NCI-H2171 treated with DMSO at 0.1 percent for 48 hours (cell line): ENCODE measurements at regions not wholly inside any gene's neighbourhood (a gene's known extent, or its start where the extent isn't known, plus 50 kb on each side); places are given as distances from the start of the nearest gene placed in this dataset.
A peak's percentile ranks its signal among the peaks of the same experiment; 100 is the strongest.
"Not testable (repeated sequence)": the region's sequence is repeated elsewhere in the genome, so short reads cannot be mapped to it uniquely, and the experiment has no call there.

Experiments
- DNase-seq: peaks from one replicate; lab custom pipeline; 2025; lab: John Stamatoyannopoulos, UW

DNA sequence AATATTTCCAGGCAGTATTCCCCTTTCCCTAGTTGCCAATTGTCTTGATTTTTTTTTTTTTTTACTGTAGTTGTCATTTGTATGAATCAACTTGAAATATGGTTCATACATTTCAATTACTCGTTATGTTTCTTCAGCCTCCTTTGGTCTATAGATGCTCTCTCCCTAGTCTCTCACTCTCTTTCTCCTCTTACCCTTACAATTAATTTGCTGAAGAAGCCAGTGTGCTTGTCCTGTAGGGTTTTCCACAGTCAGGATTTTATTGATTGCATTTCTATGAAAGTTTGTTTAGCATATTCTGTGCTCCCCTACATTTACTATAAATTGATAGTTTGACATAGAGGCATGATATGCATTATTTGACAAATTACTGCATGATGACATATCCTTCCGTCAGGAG lies 112.0 kb upstream of the PRKCQ start:
- DNase-seq = no peak

DNA sequence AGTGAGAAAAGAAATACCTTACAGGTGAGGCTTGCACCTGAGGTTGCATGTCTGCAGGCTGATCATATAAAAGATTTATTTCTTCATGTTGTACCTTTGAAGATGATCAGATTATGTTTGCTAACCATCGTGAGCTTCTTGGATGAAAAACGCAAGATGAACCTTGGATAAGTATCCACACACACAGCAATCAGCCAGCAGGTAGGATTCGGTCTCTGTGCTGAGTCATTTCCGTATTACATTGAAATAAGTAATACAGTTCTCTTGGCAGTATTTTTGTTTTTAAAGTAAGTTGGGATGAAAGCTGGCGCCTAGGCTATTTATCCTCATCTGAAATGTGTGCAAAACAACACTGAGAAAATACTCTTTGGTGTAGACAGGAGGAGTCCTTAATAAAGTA lies 109.0 kb upstream of the PRKCQ start:
- DNase-seq = no peak

DNA sequence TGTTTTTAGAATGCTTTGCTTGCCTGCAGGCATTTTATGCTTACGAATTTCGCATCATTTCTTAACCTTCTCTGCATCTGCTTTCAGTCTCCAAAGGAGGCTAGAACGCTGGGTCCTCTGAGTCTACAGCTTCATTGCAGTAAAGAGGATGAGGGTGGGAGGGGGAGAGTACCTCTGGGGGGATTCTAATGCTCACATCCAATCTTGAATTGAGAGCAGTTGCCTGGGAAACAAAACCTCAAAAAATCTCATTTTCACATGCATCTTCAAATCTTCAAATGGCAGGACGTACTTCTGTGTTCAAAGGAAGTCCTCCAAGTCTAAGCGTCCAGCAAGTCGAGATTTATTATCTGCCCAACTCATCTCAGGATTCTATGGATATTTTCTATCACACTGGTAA lies 100.7 kb upstream of the PRKCQ start:
- DNase-seq = no peak

DNA sequence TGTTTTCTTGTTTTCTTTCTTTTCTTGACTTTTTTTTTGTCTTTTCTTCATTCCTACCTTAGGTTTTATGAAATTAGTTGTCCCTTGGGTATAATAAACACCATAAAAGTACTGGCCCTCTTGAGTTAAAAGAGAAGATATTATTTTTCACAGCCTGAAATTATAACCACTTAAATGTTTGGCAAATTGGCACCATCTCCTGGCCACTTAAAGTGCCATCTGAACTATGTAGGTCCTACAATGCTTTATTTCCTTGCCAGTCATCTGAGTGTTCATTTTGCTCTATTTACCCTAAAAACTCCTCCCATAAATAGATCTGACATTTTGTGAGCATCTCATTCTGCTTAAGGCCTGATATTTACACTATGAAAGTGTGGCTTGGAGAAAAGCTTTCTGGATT lies 98.9 kb upstream of the PRKCQ start:
- DNase-seq = no peak

DNA sequence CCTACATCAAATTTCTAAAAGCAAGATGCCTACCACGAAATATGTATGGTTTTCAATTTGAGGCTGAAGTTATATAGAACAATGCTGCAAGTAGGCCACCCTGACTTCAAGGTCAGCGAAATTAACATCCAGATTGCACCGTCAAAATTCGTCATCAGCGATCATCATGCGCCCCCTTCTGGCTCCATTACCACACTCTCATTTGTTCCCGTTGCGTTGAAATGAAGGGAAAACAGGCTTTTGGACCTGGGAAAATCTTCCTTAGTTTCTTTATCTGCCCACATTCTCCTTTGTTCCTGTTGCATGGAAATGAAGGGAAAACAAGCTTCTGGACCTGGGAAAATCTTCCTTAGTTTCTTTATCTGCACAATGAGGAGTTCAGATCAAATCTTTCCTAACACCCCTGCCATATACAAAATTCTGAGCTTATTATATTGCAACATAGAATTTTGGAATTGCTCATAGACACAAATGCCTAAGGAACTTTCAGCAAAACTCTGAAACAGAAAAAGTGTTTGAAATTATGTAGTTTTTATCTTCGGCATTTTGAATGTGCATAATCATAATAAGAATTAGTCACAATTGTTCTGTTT lies 98.2 kb upstream of the PRKCQ start:
- DNase-seq = no peak

DNA sequence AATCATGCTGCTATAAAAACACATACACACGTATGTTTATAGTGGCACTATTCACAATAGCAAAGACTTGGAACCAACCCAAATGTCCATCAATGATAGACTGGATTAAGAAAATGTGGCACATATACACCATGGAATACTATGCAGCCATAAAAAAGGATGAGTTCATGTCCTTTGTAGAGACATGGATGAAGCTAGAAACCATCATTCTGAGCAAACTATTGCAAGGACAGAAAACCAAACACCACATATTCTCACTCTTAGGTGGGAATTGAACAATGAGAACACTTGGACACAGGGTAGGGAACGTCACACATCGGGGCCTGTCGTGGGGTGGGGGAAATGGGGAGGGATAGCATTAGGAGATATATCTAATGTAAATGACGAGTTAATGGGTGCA lies 97.1 kb upstream of the PRKCQ start:
- DNase-seq = not testable (repeated sequence)

DNA sequence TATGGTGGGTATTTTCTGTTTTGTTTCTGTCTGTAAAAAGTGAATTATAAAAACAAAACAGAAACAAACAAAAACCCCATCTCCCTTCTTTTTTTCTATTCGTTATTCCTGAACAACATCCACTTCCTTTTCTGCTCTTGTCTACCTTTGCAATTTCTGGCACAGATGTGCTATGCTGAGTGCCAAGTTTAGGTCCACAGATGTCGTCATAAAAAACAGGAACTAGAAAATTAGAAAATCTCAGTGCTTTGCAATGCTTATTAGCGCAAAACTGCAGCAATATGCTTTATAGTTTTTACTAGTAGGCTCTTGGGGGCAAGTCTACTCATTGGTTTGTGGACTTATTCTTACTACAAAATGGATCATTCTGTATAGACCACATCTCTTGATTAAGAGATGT lies 94.2 kb upstream of the PRKCQ start:
- DNase-seq = no peak

DNA sequence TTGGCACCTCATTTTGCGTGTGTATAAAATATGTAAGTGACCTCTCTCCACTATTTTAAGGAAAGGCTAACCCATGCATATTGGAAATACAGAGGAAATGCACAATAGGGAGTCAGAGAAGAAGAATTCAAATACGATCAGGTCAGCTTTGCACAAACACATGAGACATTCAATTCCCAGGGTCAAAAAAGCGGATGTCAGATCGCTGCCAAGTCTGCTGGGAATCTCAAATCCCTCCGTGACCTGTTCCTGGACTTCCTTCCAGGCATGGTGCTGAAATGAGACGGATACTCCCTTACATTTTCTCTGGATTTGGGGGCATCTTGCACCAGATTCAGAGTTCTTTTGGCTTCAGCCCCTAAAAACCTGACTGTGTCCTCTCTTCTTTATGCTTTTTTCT lies 91.9 kb upstream of the PRKCQ start:
- no peak for DNase-seq

DNA sequence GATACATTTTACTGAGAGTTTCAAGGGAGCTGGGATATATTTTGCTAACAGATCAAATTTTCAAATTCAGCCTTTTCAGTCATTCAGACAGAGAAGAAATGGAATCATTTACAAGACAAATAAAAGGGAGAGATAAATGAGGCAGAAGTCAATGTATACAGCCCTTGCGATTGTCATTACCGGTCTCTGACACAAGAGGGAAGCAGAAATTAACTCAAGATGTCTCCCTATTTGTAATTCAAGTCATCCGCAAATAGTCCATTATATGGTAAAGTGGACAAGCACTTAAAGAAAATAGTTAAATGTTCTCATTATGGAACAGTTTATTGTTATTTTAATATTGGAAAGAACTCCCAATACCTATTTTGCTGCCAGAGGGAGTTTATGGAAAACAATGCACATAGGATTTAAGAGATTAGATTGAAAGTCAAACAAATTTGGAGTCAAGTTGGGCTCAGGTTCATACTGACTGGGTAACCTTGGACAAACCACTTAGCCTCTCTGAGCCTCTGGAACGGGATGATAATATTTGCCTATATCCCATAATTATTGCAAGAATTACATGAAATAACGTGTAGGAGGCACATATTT lies 89.3 kb upstream of the PRKCQ start:
- DNase-seq = no peak

DNA sequence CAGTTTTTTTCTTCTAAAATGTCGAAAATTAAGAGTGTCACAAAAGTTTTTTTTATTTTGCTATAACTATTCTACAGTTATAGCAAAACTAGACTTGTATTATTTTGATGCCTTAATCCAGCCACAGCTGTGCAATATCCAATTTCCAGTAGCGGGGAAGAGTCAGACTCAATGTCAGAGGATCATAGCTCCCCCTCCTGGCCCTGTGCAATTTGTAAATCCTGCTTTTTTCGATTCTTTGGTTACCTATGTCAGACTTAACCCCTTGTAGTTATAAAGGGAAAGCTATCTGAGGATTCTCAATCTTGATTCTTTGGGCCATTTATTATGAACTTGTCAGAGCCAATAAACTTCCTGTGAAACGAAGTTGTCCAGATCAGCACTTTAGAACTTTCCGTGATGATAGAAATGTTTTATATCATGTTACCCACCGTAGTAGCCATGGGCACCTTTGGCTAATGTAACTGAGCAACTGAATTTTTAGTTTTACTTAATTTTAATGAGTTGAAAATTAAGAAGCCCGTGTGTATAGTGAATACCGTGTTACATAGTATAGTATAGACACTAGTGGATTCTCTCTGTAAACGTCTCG lies 87.7 kb upstream of the PRKCQ start:
- DNase-seq = peak; percentile 10

DNA sequence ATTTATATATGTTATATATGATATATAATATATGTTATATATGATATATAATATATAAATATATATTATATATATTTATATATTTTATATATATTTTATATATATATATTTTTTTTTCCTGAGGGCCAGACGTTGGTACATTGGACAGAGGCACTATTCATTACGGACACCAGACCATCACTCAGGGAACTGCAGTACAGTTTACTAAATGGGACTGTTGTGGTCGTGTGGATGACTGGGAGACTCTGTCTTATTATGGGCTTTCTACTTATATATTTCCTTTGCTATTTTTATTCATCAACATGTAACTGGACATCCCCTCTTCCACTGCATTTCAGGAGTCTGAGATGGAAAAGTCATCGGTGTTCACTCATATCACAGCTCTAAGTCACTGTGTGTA lies 87.1 kb upstream of the PRKCQ start:
- DNase-seq = no peak

DNA sequence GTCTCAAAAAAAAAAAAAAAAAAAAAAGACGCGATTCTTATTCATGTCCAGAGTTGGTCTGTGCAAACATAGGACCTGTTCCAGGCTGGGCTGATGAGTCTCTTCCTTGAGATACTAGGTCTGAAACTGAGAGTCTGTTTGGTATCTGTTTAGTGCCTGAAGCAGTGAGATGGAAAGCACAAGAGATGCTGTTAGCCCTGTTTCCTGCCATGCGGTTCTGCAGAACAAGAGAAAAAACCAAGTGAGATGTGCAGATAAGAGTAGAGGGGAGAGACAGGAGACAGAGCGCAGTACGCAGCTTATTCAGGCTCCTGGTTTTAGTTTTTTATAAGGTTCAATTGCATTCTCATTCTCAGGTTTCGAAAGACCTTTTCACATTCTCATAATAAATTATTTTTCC lies 85.8 kb upstream of the PRKCQ start:
- no peak for DNase-seq

DNA sequence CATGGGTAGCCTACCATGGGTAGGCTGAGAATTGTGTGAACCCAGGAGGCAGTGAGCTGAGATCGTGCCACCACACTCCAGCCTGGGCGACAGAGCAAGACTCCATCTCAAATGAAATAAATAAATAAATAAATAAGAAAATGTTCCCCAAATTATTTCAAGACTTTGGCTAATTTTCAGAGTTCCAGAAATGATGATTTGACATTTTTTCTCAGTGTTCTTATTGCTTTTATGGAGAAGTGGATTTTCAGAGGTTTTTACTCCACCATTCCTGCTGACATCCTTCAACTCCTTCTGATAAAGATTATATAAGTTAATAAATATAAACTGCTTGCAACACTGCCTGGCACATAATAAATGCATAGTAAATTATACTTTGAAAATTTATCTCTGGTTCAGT lies 80.4 kb upstream of the PRKCQ start:
- DNase-seq = no peak

DNA sequence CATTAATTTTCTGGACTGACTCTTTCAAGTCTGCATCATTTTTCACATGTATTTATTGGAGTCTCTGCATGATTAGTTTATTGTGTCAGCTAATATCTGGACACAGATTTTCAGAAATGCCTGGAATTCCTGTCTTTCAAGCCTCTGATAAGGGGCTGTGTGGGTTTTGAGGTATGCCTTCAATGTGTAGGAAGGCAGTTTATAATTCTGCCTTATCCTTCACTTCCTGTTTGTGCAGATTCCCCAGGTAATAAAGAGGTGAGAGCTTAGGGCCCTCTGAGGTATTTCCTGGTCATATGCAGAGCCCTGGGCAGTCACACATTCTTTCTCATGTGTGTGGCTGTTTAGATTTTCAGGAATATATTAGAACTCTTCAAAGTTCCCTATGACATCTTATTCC lies 79.4 kb upstream of the PRKCQ start:
- no peak for DNase-seq

DNA sequence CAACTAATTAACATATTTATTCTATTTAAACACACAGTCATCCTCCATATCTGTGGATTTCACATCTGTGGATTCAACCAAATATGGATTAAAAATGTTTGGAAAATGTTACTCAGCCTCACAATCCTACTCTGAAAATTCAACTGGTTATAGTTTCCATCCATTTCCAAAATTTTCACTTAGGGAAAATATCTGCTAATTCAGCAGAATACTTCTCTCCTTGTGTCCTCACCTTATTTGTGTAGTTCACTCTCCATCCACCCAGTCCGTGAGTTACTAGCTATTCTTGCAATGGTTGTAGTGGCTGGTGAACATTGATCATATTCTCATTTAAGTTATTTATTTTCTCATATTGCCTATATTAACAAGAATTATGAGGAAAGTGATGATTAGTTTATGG lies 77.6 kb upstream of the PRKCQ start:
- no peak for DNase-seq

DNA sequence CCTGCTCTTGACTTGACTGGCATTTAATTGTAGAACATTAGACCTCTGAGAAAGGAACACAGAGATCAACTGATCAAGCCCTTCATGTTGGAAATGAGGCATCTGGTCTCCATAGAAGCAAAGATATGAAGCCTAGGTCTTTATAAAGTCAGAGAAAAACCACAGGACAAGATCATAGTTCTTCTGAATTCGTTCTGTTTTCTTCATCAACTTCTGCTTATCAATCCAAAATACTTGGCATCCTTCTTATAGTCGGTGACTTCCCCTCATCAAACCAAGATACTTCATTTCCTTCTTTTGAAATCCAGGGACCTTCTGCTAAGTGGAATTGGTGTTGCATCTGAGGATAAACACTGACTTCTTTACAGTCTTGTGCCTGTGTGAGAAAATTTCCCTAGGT lies 77.1 kb upstream of the PRKCQ start:
- DNase-seq = no peak

DNA sequence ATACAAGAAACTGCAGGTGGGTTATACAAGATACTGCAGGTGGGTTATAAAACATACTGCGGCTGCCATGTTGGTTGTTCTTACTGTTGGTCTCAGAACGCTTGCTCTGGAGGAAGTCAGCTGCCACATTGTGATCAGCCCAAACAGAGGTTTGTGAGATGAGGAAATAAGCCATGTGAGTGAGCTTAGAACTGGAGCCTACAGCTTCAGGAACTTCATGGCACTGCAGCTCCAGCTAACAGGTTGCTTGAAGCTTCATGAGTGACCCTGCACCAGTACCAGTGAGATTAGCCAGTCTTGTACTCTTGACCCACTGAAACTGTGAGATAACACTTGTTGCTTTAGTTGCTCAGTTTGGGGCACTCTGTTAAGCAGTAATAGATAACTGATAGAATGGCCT lies 74.5 kb upstream of the PRKCQ start:
- DNase-seq = no peak

DNA sequence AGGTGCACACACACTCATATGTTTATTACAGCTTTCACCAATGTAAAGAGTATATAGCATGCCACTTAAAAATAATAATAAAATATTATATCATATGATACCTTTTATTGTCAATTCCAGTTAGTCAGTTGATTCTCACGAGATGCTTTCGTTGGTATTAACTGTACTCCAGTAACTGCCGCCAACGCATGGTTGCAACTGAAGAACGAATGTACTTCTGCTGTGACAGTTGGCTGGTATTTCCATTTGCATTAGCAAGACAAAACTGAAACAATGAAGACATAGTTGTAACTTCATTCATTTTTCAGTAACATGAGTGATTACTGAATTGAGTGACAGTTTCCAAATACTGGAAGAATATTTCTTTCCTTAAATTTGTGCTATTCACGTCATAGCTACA lies 70.5 kb upstream of the PRKCQ start:
- no peak for DNase-seq

DNA sequence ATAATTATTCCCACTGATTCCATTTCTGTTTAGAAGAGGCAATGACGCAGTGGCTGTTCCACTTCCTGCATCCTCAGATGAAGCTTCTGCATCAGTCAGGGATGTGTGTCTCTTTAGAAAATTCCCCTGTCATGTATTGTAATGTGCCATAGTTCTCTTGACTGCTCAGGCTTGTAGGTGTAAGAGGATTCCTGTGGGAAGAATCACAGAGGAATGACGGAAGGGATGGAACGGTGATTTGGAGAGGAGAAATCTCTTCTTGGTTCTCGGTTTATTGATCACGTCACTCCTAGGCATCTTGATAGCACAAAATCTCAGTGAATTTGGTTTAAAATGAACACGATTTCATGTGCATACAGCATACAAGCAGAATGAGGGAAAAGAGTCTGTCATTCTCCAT lies 69.8 kb upstream of the PRKCQ start:
- no peak for DNase-seq

DNA sequence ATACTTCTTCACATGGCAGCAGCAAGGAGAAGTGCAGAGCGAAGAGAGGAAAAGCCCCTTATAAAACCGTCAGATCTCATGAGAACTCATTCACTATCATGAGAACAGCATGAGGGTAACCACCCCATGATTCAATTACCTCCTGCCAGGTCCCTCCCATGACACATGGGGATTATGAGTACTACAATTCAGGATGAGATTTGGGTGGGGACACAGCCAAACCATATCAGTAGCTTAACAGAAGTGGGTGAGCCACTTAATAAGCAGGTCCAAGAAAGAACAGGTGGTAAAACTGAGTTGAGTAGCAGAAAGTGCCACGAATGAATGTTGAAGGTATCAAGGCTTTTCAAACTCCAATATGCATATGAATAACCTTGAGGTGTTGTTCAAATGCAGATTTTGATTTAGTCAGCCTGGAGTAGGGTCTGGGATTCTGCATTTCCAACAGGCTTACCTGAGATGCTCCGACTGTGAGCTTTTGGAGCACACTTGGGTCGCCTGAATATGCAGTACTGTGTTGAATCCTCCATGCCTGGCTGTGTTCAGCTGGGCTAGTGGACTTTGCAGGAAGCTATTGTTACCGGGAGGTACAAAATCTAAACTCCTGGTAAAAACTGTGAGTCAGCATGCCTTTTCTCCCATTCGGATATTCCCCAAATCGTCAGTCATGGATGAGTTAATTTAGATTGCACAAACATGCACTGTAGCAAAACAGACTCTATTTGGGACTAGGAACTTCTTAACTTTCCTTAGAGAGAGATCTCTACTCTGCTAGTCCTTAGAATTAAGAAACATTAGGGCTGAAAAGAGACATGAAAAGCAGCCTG lies 69.0 kb upstream of the PRKCQ start:
- no peak for DNase-seq

DNA sequence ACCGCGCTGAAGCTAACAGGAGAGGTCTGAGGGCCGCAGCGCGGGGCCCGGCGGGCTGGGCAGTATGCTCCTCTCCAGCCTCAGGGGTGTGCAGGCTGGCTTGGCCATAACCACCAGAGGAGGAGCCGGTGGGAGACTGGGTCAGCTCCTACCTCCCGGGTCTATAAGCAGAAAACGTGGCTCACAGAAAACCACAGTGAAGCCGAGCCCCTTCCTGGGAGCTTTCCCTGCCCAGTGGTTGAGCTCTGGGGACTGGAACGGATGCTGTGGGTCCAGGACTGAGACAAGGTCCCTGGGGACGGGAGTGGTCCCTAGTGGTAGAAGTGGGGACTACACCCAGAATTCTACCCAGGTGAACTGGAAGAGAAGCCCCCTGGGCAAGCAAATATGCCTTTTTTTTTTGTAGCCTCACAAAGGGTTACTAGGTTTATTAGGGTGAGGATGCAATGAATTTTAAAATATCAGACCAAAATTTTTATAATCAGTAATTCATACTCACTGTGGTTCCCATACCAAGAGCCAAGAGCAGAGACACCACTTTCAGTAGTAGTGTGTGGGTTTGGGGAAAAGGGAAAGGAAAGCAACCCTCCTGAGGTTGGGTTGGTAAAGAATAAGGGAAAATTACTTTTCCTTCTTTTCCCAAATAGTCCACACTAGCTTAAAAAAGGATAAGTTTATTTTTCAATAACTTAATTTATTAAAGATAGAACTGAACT lies 67.9 kb upstream of the PRKCQ start:
- peak; percentile 0 for DNase-seq

DNA sequence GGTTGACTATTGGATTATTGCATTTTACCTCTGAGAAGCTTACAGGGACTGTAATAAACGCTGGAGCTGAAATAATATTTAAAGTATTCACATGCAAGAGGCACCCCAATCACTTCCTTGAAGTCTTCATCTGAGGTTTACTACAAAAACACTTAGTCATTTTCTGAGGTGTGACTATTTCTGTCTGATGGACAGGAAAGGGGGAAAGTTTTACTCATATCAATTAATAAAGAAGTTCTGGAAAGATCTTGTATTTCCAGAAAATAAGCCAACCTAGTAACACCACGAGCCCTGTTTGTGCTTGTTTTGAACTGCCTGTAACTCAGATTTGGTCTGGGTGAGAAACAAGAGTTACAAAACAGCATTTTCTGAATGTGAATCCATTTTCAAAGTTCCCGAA lies 63.9 kb upstream of the PRKCQ start:
- DNase-seq = no peak

DNA sequence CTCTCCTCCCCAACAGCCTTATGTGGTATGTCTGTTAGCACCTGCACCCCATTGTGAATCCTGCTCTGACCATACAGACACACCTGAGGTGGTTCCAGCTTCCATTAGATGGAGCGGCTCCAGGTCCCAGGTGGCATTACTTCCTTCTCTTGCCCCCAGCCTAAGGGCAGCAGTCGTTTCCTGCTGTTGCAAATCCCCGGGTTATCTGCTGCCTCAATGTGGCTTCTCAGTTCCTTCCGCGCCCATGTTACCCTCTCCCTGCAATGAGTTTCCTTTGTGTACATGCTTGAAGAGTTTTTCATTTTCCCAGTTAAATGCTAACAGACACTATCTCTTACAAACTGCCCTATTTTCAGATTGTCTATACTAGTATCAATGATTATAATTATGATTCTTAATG lies 62.8 kb upstream of the PRKCQ start:
- DNase-seq = no peak
